ENCODE measurements at regions not wholly inside any gene's neighbourhood (a gene's known extent, or its start where the extent isn't known, plus 50 kb on each side); places are given as distances from the start of the nearest gene placed in this dataset.

- Histone ChIP-seq H3K27ac (ENCODE audit: low read length) (no peak overlapping the region), H3K79me2 (replicated peaks; ENCODE audit: insufficient read depth, low read length) (no peaks in the 10 kb centered on the region), H3F3A (ENCODE audit: insufficient read depth, low read length, poor library complexity, severe bottlenecking) (no peaks in the 10 kb centered on the region), H3K9ac (ENCODE audit: low read length) (no peak overlapping the region), H3K9me3 (ENCODE audit: low read length) (no peaks in the 10 kb centered on the region), H3K27me3 (ENCODE audit: insufficient read depth, low read depth, low read length) (no peaks in the 10 kb centered on the region), H3K9me2 (ENCODE audit: insufficient read depth, low read length) (no peaks in the 10 kb centered on the region), H2AFZ (ENCODE audit: low read depth, low read length) (no peak overlapping the region), H3K36me3 (ENCODE audit: insufficient read depth, low read length) (no peaks in the 10 kb centered on the region), H3K4me3 (ENCODE audit: low read length) (no peak overlapping the region), H3K4me2 (ENCODE audit: low read length) (no peak overlapping the region), H4K20me1 (ENCODE audit: insufficient read depth) (no peaks in the 10 kb centered on the region)
- TF ChIP-seq REST (IDR thresholded peaks at IDR 0.05; ENCODE audit: borderline replicate concordance), result no peak
- no peak for TF ChIP-seq EZH2 (IDR thresholded peaks at IDR 0.05; ENCODE audit: borderline replicate concordance, insufficient read depth, low read length, poor library complexity, severe bottlenecking)
- no peak for TF ChIP-seq MXI1 (conservative IDR thresholded peaks at IDR 0.05; ENCODE audit: poor library complexity, severe bottlenecking)
- no peak for TF ChIP-seq TAF1 (IDR thresholded peaks at IDR 0.05; ENCODE audit: low read depth)
- TF ChIP-seq EP300 (conservative IDR thresholded peaks at IDR 0.05; ENCODE audit: poor library complexity, severe bottlenecking), result no peak
- TF ChIP-seq CTCF (IDR thresholded peaks at IDR 0.05; ENCODE audit: poor library complexity, severe bottlenecking), result no peak
- TF ChIP-seq SMC3 (conservative IDR thresholded peaks at IDR 0.05; ENCODE audit: poor library complexity), result no peak
- no peak for TF ChIP-seq RAD21 (conservative IDR thresholded peaks at IDR 0.05)
- no peak for TF ChIP-seq POLR2AphosphoS5 (IDR thresholded peaks at IDR 0.05)
Observed at GRCh38 chr6:121884091-121884490, 448.6 kb downstream of the GJA1 start.

- Histone ChIP-seq H3K4me2 (ENCODE audit: low read length) (no peak overlapping the region), H3K9me2 (ENCODE audit: insufficient read depth, low read length) (no peaks in the 10 kb centered on the region), H3K79me2 (replicated peaks; ENCODE audit: insufficient read depth, low read length) (no peaks in the 10 kb centered on the region), H2AFZ (ENCODE audit: low read depth, low read length) (no peak overlapping the region), H3K36me3 (ENCODE audit: insufficient read depth, low read length) (no peaks in the 10 kb centered on the region), H3K9ac (ENCODE audit: low read length) (no peak overlapping the region), H3K9me3 (ENCODE audit: low read length) (no peaks in the 10 kb centered on the region), H3K27me3 (ENCODE audit: insufficient read depth, low read depth, low read length) (no peaks in the 10 kb centered on the region), H3K27ac (ENCODE audit: low read length) (no peak overlapping the region), H4K20me1 (ENCODE audit: insufficient read depth) (no peaks in the 10 kb centered on the region), H3K4me3 (ENCODE audit: low read length) (no peak overlapping the region), H3F3A (ENCODE audit: insufficient read depth, low read length, poor library complexity, severe bottlenecking) (no peaks in the 10 kb centered on the region)
- TF ChIP-seq RAD21 (conservative IDR thresholded peaks at IDR 0.05) (no peak), REST (IDR thresholded peaks at IDR 0.05; ENCODE audit: borderline replicate concordance) (no peak), TAF1 (IDR thresholded peaks at IDR 0.05; ENCODE audit: low read depth) (no peak), CTCF (IDR thresholded peaks at IDR 0.05; ENCODE audit: poor library complexity, severe bottlenecking) (no peak), EP300 (conservative IDR thresholded peaks at IDR 0.05; ENCODE audit: poor library complexity, severe bottlenecking) (no peak), POLR2AphosphoS5 (IDR thresholded peaks at IDR 0.05) (no peak), MXI1 (conservative IDR thresholded peaks at IDR 0.05; ENCODE audit: poor library complexity, severe bottlenecking) (no peak)
Observed at GRCh38 chr6:121884620-121885019, 449.2 kb downstream of the GJA1 start.
